ENCODE measurements at regions not wholly inside any gene's neighbourhood (a gene's known extent, or its start where the extent isn't known, plus 50 kb on each side); places are given as distances from the start of the nearest gene placed in this dataset.

- DNase-seq (ENCODE audit: low read depth, low spot score) = no peak
- Histone ChIP-seq H3K27me3 (ENCODE audit: control insufficient read depth, extremely low read depth, insufficient read depth, low read length) (no peaks in the 10 kb centered on the region), H3K9me3 (ENCODE audit: control insufficient read depth, low read depth, low read length) (no peaks in the 10 kb centered on the region), H3K4me2 (ENCODE audit: control insufficient read depth, extremely low read depth, insufficient read depth, low read depth, low read length) (no peak overlapping the region), H3K79me2 (ENCODE audit: control insufficient read depth, insufficient read depth, low read length) (no peaks in the 10 kb centered on the region), H3K27ac (ENCODE audit: control insufficient read depth, insufficient read depth, low read length) (no peak overlapping the region), H3K36me3 (ENCODE audit: control insufficient read depth in 2 of 2, extremely low read depth in 1 of 2, insufficient read depth in 2 of 2, low read length in 2 of 2) (no peaks in the 10 kb centered on the region), H3K9ac (ENCODE audit: control insufficient read depth, extremely low read depth, insufficient read depth, low read length) (no peak overlapping the region), H3K4me1 (ENCODE audit: control insufficient read depth, extremely low read depth, insufficient read depth, low read length) (peaks cover 17% of the 10 kb centered on the region), H2AFZ (ENCODE audit: control insufficient read depth, low read length) (peak overlapping the region; percentile 4), H4K20me1 (ENCODE audit: control insufficient read depth, extremely low read depth, insufficient read depth, low read length) (no peaks in the 10 kb centered on the region), H3K4me3 (ENCODE audit: control insufficient read depth in 2 of 3, extremely low read depth in 1 of 3, insufficient read depth in 2 of 3, low read depth in 1 of 3, low read length in 3 of 3) (no peak overlapping the region), H3K9me1 (ENCODE audit: control insufficient read depth, extremely low read depth, insufficient read depth, low read length) (no peaks in the 10 kb centered on the region)
- dilution Hi-C loops (cut with MboI; ENCODE audit: extremely low pct_ligation_motif_present, low sequenced_read_pairs) = no loop called here
- peak; percentile 51 for FAIRE-seq
- no peak for TF ChIP-seq EZH2 (IDR thresholded peaks at IDR 0.05; ENCODE audit: low read length)
- TF ChIP-seq CTCF (optimal IDR thresholded peaks at IDR 0.05 in 1 of 3, IDR thresholded peaks at IDR 0.05 in 1 of 3, conservative IDR thresholded peaks at IDR 0.05 in 1 of 3; ENCODE audit: extremely low read depth in 1 of 3, insufficient read depth in 2 of 3, low read length in 3 of 3) = no peak
Observed at GRCh38 chr9:108290839-108291585, 564.8 kb downstream of the ACTL7B start.

DNA sequence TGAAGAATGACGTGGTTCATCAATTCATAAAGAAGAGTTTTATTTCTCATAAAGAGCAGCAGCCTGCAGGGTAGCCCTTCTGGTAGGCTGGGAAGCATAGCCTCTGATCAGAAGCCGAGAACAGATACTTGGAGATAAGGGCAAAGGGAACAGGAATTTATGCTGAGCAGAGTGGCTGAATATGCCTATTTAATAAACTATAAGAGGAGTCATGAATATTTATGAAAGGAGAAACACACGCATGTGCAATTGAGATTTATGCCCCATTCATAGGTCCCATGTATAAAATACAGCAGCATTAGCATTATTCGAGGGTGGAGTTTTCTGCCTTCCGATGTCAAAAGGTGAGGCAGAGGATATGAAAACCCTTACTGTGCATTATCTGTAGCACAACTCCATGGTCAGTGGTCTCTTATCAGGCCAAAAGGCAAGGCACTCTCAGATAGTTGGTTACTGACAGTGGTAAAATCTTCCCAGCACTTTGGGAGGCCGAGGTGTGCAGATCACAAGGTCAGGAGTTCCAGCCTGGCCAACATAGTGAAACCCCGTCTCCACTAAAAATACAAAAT lies 569.1 kb downstream of the ACTL7B start:
- Histone ChIP-seq H4K20me1 (ENCODE audit: control insufficient read depth, extremely low read depth, insufficient read depth, low read length) (no peaks in the 10 kb centered on the region), H3K4me3 (ENCODE audit: control insufficient read depth in 2 of 3, extremely low read depth in 1 of 3, insufficient read depth in 2 of 3, low read depth in 1 of 3, low read length in 3 of 3) (no peak overlapping the region), H3K9me1 (ENCODE audit: control insufficient read depth, extremely low read depth, insufficient read depth, low read length) (no peaks in the 10 kb centered on the region), H3K4me1 (ENCODE audit: control insufficient read depth, extremely low read depth, insufficient read depth, low read length) (no peaks in the 10 kb centered on the region), H3K27ac (ENCODE audit: control insufficient read depth, insufficient read depth, low read length) (no peak overlapping the region), H3K79me2 (ENCODE audit: control insufficient read depth, insufficient read depth, low read length) (no peaks in the 10 kb centered on the region), H3K36me3 (ENCODE audit: control insufficient read depth in 2 of 2, extremely low read depth in 1 of 2, insufficient read depth in 2 of 2, low read length in 2 of 2) (no peaks in the 10 kb centered on the region), H2AFZ (ENCODE audit: control insufficient read depth, low read length) (no peak overlapping the region), H3K9me3 (ENCODE audit: control insufficient read depth, low read depth, low read length) (no peaks in the 10 kb centered on the region), H3K27me3 (ENCODE audit: control insufficient read depth, extremely low read depth, insufficient read depth, low read length) (no peaks in the 10 kb centered on the region), H3K9ac (ENCODE audit: control insufficient read depth, extremely low read depth, insufficient read depth, low read length) (no peak overlapping the region), H3K4me2 (ENCODE audit: control insufficient read depth, extremely low read depth, insufficient read depth, low read depth, low read length) (no peak overlapping the region)
- no peak for FAIRE-seq
- no peak for TF ChIP-seq CTCF (optimal IDR thresholded peaks at IDR 0.05 in 1 of 3, IDR thresholded peaks at IDR 0.05 in 1 of 3, conservative IDR thresholded peaks at IDR 0.05 in 1 of 3; ENCODE audit: extremely low read depth in 1 of 3, insufficient read depth in 2 of 3, low read length in 3 of 3)
- TF ChIP-seq EZH2 (IDR thresholded peaks at IDR 0.05; ENCODE audit: low read length) = no peak
- DNase-seq (ENCODE audit: low read depth, low spot score) = no peak
- dilution Hi-C loops (cut with MboI; ENCODE audit: extremely low pct_ligation_motif_present, low sequenced_read_pairs) = no loop called here

Measured in keratinocyte (primary cell).